HEK293 (cell line): ENCODE measurements at regions not wholly inside any gene's neighbourhood (a gene's known extent, or its start where the extent isn't known, plus 50 kb on each side); places are given as distances from the start of the nearest gene placed in this dataset.

ENCODE experiments used
- BCL11A ChIP-seq: fragments of 450-650 bp; formaldehyde crosslinking; IDR thresholded peaks from 2 replicates; pipeline ENCODE4 v1.5.1; 2016; ENCODE audit warnings: low read depth, missing biosample characterization, missing genetic modification characterization
- HOXD13 ChIP-seq: sonication (generic); formaldehyde crosslinking; IDR thresholded peaks from 2 replicates; pipeline ENCODE4 v1.8.0; 2022; ENCODE audit warnings: missing genetic modification reagents, borderline replicate concordance
- ZNF146 ChIP-seq: fragments of 450-650 bp; formaldehyde crosslinking; IDR thresholded peaks from 2 replicates; pipeline ENCODE4 v1.5.1; 2016; ENCODE audit warnings: missing biosample characterization, missing genetic modification characterization
- ZNF239 ChIP-seq: fragments of 450-650 bp; formaldehyde crosslinking; IDR thresholded peaks from 2 replicates; pipeline ENCODE4 v1.5.1; 2016; ENCODE audit warnings: missing biosample characterization, missing genetic modification characterization
- ZNF311 ChIP-seq: fragments of 450-650 bp; formaldehyde crosslinking; IDR thresholded peaks from 2 replicates; pipeline ENCODE4 v1.5.1; 2017; ENCODE audit warnings: missing biosample characterization, missing genetic modification characterization, borderline replicate concordance
- ZNF658 ChIP-seq: fragments of 450-650 bp; formaldehyde crosslinking; IDR thresholded peaks from 2 replicates; pipeline ENCODE4; 2016; ENCODE audit warnings: missing biosample characterization, missing genetic modification characterization
- TF ChIP-seq, protein P1 (sequence below): fragments of 450-650 bp; formaldehyde crosslinking; IDR thresholded peaks from 2 replicates; pipeline ENCODE4 v1.5.1; 2016; ENCODE audit warnings: missing biosample characterization, missing genetic modification characterization, low read depth
- TF ChIP-seq, protein P2 (sequence below): fragments of 450-650 bp; formaldehyde crosslinking; IDR thresholded peaks from 2 replicates; pipeline ENCODE4 v1.5.1; 2016; ENCODE audit warnings: missing biosample characterization, missing genetic modification characterization
- TF ChIP-seq, protein P3 (sequence below): fragments of 450-650 bp; formaldehyde crosslinking; IDR thresholded peaks from 2 replicates; pipeline ENCODE4 v1.5.1; 2016; ENCODE audit warnings: missing biosample characterization, missing genetic modification characterization

DNA sequence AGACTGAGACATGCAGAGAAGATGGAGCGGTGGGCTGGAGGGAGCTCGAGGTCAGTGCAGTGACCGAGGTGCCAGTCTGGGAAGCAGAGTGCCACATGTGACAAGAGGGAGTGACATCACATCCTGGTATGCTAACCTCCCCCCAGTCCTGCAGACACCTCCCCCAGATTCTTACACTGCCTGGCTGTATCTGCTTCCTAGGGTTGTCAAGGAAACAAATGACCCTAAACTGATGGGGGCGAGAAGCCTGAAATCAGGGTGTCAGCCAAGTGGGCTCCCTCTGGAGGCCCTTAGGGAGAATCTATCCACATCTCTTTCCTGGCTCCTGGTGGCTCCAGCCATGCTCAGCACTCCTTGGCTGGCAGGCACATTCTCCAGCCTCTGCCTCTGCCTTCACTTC, 316.1 kb upstream of the ZMIZ1 start:
- TF ChIP-seq, protein P1, sequence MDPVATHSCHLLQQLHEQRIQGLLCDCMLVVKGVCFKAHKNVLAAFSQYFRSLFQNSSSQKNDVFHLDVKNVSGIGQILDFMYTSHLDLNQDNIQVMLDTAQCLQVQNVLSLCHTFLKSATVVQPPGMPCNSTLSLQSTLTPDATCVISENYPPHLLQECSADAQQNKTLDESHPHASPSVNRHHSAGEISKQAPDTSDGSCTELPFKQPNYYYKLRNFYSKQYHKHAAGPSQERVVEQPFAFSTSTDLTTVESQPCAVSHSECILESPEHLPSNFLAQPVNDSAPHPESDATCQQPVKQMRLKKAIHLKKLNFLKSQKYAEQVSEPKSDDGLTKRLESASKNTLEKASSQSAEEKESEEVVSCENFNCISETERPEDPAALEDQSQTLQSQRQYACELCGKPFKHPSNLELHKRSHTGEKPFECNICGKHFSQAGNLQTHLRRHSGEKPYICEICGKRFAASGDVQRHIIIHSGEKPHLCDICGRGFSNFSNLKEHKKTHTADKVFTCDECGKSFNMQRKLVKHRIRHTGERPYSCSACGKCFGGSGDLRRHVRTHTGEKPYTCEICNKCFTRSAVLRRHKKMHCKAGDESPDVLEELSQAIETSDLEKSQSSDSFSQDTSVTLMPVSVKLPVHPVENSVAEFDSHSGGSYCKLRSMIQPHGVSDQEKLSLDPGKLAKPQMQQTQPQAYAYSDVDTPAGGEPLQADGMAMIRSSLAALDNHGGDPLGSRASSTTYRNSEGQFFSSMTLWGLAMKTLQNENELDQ (tag by site-specific recombination), result no peak
- no peak for TF ChIP-seq ZNF239
- no peak for TF ChIP-seq ZNF311
- TF ChIP-seq, protein P2, sequence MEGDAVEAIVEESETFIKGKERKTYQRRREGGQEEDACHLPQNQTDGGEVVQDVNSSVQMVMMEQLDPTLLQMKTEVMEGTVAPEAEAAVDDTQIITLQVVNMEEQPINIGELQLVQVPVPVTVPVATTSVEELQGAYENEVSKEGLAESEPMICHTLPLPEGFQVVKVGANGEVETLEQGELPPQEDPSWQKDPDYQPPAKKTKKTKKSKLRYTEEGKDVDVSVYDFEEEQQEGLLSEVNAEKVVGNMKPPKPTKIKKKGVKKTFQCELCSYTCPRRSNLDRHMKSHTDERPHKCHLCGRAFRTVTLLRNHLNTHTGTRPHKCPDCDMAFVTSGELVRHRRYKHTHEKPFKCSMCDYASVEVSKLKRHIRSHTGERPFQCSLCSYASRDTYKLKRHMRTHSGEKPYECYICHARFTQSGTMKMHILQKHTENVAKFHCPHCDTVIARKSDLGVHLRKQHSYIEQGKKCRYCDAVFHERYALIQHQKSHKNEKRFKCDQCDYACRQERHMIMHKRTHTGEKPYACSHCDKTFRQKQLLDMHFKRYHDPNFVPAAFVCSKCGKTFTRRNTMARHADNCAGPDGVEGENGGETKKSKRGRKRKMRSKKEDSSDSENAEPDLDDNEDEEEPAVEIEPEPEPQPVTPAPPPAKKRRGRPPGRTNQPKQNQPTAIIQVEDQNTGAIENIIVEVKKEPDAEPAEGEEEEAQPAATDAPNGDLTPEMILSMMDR (tag by site-specific recombination), result no peak
- TF ChIP-seq BCL11A, result no peak
- no peak for TF ChIP-seq ZNF146
- TF ChIP-seq, protein P3, sequence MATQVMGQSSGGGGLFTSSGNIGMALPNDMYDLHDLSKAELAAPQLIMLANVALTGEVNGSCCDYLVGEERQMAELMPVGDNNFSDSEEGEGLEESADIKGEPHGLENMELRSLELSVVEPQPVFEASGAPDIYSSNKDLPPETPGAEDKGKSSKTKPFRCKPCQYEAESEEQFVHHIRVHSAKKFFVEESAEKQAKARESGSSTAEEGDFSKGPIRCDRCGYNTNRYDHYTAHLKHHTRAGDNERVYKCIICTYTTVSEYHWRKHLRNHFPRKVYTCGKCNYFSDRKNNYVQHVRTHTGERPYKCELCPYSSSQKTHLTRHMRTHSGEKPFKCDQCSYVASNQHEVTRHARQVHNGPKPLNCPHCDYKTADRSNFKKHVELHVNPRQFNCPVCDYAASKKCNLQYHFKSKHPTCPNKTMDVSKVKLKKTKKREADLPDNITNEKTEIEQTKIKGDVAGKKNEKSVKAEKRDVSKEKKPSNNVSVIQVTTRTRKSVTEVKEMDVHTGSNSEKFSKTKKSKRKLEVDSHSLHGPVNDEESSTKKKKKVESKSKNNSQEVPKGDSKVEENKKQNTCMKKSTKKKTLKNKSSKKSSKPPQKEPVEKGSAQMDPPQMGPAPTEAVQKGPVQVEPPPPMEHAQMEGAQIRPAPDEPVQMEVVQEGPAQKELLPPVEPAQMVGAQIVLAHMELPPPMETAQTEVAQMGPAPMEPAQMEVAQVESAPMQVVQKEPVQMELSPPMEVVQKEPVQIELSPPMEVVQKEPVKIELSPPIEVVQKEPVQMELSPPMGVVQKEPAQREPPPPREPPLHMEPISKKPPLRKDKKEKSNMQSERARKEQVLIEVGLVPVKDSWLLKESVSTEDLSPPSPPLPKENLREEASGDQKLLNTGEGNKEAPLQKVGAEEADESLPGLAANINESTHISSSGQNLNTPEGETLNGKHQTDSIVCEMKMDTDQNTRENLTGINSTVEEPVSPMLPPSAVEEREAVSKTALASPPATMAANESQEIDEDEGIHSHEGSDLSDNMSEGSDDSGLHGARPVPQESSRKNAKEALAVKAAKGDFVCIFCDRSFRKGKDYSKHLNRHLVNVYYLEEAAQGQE, result no peak
- TF ChIP-seq HOXD13 (CRISPR knock-in tag), result no peak
- TF ChIP-seq ZNF658 (tag by site-specific recombination), result no peak
